ENCODE measurements at regions not wholly inside any gene's neighbourhood (a gene's known extent, or its start where the extent isn't known, plus 50 kb on each side); places are given as distances from the start of the nearest gene placed in this dataset.

- TF ChIP-seq, protein P1, sequence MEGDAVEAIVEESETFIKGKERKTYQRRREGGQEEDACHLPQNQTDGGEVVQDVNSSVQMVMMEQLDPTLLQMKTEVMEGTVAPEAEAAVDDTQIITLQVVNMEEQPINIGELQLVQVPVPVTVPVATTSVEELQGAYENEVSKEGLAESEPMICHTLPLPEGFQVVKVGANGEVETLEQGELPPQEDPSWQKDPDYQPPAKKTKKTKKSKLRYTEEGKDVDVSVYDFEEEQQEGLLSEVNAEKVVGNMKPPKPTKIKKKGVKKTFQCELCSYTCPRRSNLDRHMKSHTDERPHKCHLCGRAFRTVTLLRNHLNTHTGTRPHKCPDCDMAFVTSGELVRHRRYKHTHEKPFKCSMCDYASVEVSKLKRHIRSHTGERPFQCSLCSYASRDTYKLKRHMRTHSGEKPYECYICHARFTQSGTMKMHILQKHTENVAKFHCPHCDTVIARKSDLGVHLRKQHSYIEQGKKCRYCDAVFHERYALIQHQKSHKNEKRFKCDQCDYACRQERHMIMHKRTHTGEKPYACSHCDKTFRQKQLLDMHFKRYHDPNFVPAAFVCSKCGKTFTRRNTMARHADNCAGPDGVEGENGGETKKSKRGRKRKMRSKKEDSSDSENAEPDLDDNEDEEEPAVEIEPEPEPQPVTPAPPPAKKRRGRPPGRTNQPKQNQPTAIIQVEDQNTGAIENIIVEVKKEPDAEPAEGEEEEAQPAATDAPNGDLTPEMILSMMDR (IDR thresholded peaks at IDR 0.05; ENCODE audit: insufficient read depth, low read length, poor library complexity, severe bottlenecking) = no peak
- Histone ChIP-seq H3K4me3 (ENCODE audit: low read depth, low read length) (no peak overlapping the region), H3K27me3 (ENCODE audit: control insufficient read depth, insufficient read depth, low read length) (no peaks in the 10 kb centered on the region), H3K36me3 (ENCODE audit: control insufficient read depth, insufficient read depth, low read length) (no peaks in the 10 kb centered on the region)
- DNase-seq (ENCODE audit: low read depth) = no peak
Observed at GRCh38 chr1:239139801-239140200, 246.6 kb upstream of the CHRM3 start.

- H3K36me3 ChIP-seq (ENCODE audit: control insufficient read depth, insufficient read depth, low read length) = no peaks in the 10 kb centered on the region
- H3K4me3 ChIP-seq (ENCODE audit: low read depth, low read length) = no peak overlapping the region
- TF ChIP-seq, protein P1 (IDR thresholded peaks at IDR 0.05; ENCODE audit: insufficient read depth, low read length, poor library complexity, severe bottlenecking) = no peak
- H3K27me3 ChIP-seq (ENCODE audit: control insufficient read depth, insufficient read depth, low read length) = no peaks in the 10 kb centered on the region
- no peak for DNase-seq (ENCODE audit: low read depth)
Observed at GRCh38 chr1:239128541-239128940, 257.8 kb upstream of the CHRM3 start.

DNA sequence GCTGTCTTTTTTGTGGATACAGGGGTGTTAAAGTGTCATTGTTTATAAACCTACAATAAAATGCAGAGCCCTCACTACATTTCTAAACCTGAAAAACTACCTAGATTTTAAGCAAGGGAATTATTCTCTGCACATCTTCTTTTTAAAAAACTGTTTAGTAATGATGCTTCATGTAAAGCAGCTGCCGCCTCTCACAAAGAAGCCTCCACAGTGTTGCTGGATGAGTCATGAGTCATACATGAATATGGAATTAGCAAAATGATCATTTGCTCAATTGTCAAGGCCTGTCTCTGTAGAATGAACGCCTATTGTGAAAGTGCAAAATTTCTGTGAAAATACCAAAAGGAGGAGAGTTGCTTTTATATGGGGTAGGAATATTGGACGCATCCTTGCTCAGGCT, 259.5 kb upstream of the CHRM3 start:
- Histone ChIP-seq H3K36me3 (ENCODE audit: control insufficient read depth, insufficient read depth, low read length) (no peaks in the 10 kb centered on the region), H3K27me3 (ENCODE audit: control insufficient read depth, insufficient read depth, low read length) (no peaks in the 10 kb centered on the region), H3K4me3 (ENCODE audit: low read depth, low read length) (no peak overlapping the region)
- TF ChIP-seq, protein P1 (IDR thresholded peaks at IDR 0.05; ENCODE audit: insufficient read depth, low read length, poor library complexity, severe bottlenecking) = no peak
- DNase-seq (ENCODE audit: low read depth) = no peak

- H3K4me3 ChIP-seq (ENCODE audit: low read depth, low read length) = no peak overlapping the region
- no peaks in the 10 kb centered on the region for H3K36me3 ChIP-seq (ENCODE audit: control insufficient read depth, insufficient read depth, low read length)
- no peak for DNase-seq (ENCODE audit: low read depth)
- H3K27me3 ChIP-seq (ENCODE audit: control insufficient read depth, insufficient read depth, low read length) = no peaks in the 10 kb centered on the region
- TF ChIP-seq, protein P1 (IDR thresholded peaks at IDR 0.05; ENCODE audit: insufficient read depth, low read length, poor library complexity, severe bottlenecking) = no peak
Observed at GRCh38 chr1:239125893-239126292, 260.5 kb upstream of the CHRM3 start.

DNA sequence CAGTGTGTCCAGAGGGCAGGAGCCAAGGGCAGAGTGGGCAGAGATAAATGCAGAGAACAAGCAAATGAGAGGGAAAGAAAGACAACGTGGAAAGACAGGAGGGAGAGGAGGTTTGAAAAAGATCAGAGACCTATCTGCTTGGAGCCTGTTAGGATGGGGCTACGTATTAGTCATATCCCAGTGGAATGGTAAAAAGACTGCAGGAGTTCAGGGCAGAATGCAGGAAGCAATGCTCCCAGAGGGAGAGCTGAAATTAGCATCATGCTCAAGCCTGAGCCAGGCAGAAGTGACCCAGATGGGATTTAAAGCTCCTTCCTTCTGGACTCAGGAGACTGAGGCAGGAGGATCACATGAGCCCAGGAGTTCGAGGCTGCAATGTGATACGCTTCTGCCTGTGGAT, 261.3 kb upstream of the CHRM3 start:
- no peak for DNase-seq (ENCODE audit: low read depth)
- no peaks in the 10 kb centered on the region for H3K36me3 ChIP-seq (ENCODE audit: control insufficient read depth, insufficient read depth, low read length)
- no peaks in the 10 kb centered on the region for H3K27me3 ChIP-seq (ENCODE audit: control insufficient read depth, insufficient read depth, low read length)
- TF ChIP-seq, protein P1 (IDR thresholded peaks at IDR 0.05; ENCODE audit: insufficient read depth, low read length, poor library complexity, severe bottlenecking) = no peak
- H3K4me3 ChIP-seq (ENCODE audit: low read depth, low read length) = no peak overlapping the region

DNA sequence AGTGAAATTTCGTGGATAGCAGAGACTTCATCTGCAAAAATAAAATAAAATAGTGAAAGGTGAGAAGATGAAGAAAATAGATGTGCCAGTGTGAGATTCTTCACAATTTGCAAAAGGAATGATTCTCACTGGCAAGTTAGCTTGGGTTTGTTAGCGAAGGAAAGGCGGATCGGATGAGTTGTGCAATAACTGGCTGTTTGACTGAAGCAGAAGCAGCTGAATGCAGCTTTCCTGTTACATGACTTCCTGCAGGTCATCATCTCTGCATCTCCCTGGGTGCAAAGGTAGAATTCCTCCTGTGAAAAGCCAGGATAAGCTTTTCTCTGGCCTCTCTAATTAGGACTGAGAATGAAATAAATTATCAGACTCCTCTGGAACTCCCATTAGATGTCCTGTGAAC, 263.1 kb upstream of the CHRM3 start:
- H3K36me3 ChIP-seq (ENCODE audit: control insufficient read depth, insufficient read depth, low read length) = no peaks in the 10 kb centered on the region
- TF ChIP-seq, protein P1 (IDR thresholded peaks at IDR 0.05; ENCODE audit: insufficient read depth, low read length, poor library complexity, severe bottlenecking) = no peak
- H3K27me3 ChIP-seq (ENCODE audit: control insufficient read depth, insufficient read depth, low read length) = no peaks in the 10 kb centered on the region
- DNase-seq (ENCODE audit: low read depth) = no peak
- no peak overlapping the region for H3K4me3 ChIP-seq (ENCODE audit: low read depth, low read length)

All from kidney epithelial cell (primary cell).